ENCODE measurements at regions not wholly inside any gene's neighbourhood (a gene's known extent, or its start where the extent isn't known, plus 50 kb on each side); places are given as distances from the start of the nearest gene placed in this dataset.
"Not testable (repeated sequence)": the region's sequence is repeated elsewhere in the genome, so short reads cannot be mapped to it uniquely, and the experiment has no call there.

GRCh38 chr14:58972233-58973017, 216.0 kb upstream of the DAAM1 start:
- POLR2A ChIA-PET, result no interaction called here

GRCh38 chr14:58977366-58977765, 211.1 kb upstream of the DAAM1 start:
- ChIA-PET CTCF (no interaction called here), POLR2A (no interaction called here)

More at GRCh38 chr14:58972233-58973017, 216.0 kb upstream of the DAAM1 start:
- CTCF ChIA-PET, result no interaction called here

- CTCF ChIA-PET, result no interaction called here
- POLR2A ChIA-PET, result no interaction called here
Observed at GRCh38 chr14:58978343-58978742, 210.1 kb upstream of the DAAM1 start.

GRCh38 chr14:58979325-58979724, 209.1 kb upstream of the DAAM1 start:
- ChIA-PET POLR2A (no interaction called here), CTCF (no interaction called here)

- ChIA-PET POLR2A (no interaction called here), CTCF (no interaction called here)
Observed at GRCh38 chr14:58981840-58982239, 206.6 kb upstream of the DAAM1 start.

GRCh38 chr14:58985786-58986185, 202.7 kb upstream of the DAAM1 start:
- ChIA-PET CTCF (no interaction called here), POLR2A (no interaction called here)

- ChIA-PET POLR2A (no interaction called here), CTCF (interaction anchor here (0.7 kb wide), 2 partner anchors 147 to 219 kb away, joined by 3 to 4 read pairs; no protein-coding TSS in a partner anchor)
Observed at GRCh38 chr14:58987591-58987990, 200.9 kb upstream of the DAAM1 start.

GRCh38 chr14:58992935-58993334, 195.5 kb upstream of the DAAM1 start:
- CTCF ChIA-PET, result no interaction called here
- POLR2A ChIA-PET, result no interaction called here

- CTCF ChIA-PET, result no interaction called here
- POLR2A ChIA-PET, result interaction anchor here (0.5 kb wide), 1 partner anchor 517 kb away, joined by 3 read pairs; no protein-coding TSS in a partner anchor
Observed at GRCh38 chr14:58994130-58994529, 194.3 kb upstream of the DAAM1 start.

- ChIA-PET POLR2A (no interaction called here), CTCF (no interaction called here)
Observed at GRCh38 chr14:59004012-59004411, 184.5 kb upstream of the DAAM1 start.

GRCh38 chr14:59006179-59006578, 182.3 kb upstream of the DAAM1 start:
- CTCF ChIA-PET, POLR2A ChIA-PET: not testable (repeated sequence)

GRCh38 chr14:59009967-59010366, 178.5 kb upstream of the DAAM1 start:
- CTCF ChIA-PET, result no interaction called here
- POLR2A ChIA-PET, result no interaction called here

GRCh38 chr14:59013672-59014298, 174.7 kb upstream of the DAAM1 start:
- ChIA-PET CTCF (no interaction called here), POLR2A (no interaction called here)

- ChIA-PET POLR2A (no interaction called here), CTCF (no interaction called here)
Observed at GRCh38 chr14:59015482-59015881, 173.0 kb upstream of the DAAM1 start.

- CTCF ChIA-PET, result no interaction called here
- POLR2A ChIA-PET, result no interaction called here
Observed at GRCh38 chr14:59017285-59017965, 171.0 kb upstream of the DAAM1 start.

GRCh38 chr14:59018460-59018859, 170.0 kb upstream of the DAAM1 start:
- CTCF ChIA-PET, result no interaction called here
- POLR2A ChIA-PET, result no interaction called here

- CTCF ChIA-PET, result no interaction called here
- POLR2A ChIA-PET, result no interaction called here
Observed at GRCh38 chr14:59018978-59019377, 169.5 kb upstream of the DAAM1 start.

- POLR2A ChIA-PET, result no interaction called here
- CTCF ChIA-PET, result no interaction called here
Observed at GRCh38 chr14:59020382-59020781, 168.1 kb upstream of the DAAM1 start.

GRCh38 chr14:59022144-59022543, 166.3 kb upstream of the DAAM1 start:
- ChIA-PET POLR2A (no interaction called here), CTCF (no interaction called here)

GRCh38 chr14:59026081-59026480, 162.4 kb upstream of the DAAM1 start:
- POLR2A ChIA-PET, result no interaction called here
- CTCF ChIA-PET, result no interaction called here

- POLR2A ChIA-PET, result interaction anchor here (0.6 kb wide), 1 partner anchor 430 kb away, joined by 3 read pairs; no protein-coding TSS in a partner anchor
- CTCF ChIA-PET, result not testable (repeated sequence)
Observed at GRCh38 chr14:59026640-59027039, 161.8 kb upstream of the DAAM1 start.

Measured in activated CD8-positive, alpha-beta memory T cell treated with anti-CD3 and anti-CD28 coated beads for 36 hours (primary cell).